H9 (cell line): ENCODE measurements at regions not wholly inside any gene's neighbourhood (a gene's known extent, or its start where the extent isn't known, plus 50 kb on each side); places are given as distances from the start of the nearest gene placed in this dataset.

Experiments
- DNase-seq: peaks from one replicate; pipeline ENCODE4 v3.0.0-alpha.2; 2017
- H2AFZ ChIP-seq: one replicate; pipeline ENCODE4 v1.6.1; 2013; ENCODE audit warnings: mild to moderate bottlenecking, low read length, control low read depth, moderate library complexity
- H2AK5ac ChIP-seq: 2 replicates; pipeline ENCODE4 v1.6.1; 2013; ENCODE audit warnings: low read length, control low read depth, mixed read lengths; ENCODE audit not compliant: insufficient read length
- H2BK120ac ChIP-seq: one replicate; pipeline ENCODE4 v1.6.1; 2013; ENCODE audit warnings: low read depth, mild to moderate bottlenecking, low read length, control low read depth, inconsistent platforms; ENCODE audit not compliant: poor library complexity, severe bottlenecking
- H2BK12ac ChIP-seq: 2 replicates; pipeline ENCODE4 v1.6.1; 2013; ENCODE audit warnings: low read length, control low read depth, mixed read lengths, low read depth; ENCODE audit not compliant: insufficient read length
- H2BK15ac ChIP-seq: 2 replicates; pipeline ENCODE4 v1.6.1; 2013; ENCODE audit warnings: low read depth, low read length, control low read depth
- H2BK20ac ChIP-seq: one replicate; pipeline ENCODE4 v1.6.1; 2013; ENCODE audit warnings: low read depth, mild to moderate bottlenecking, low read length, control low read depth, inconsistent platforms; ENCODE audit not compliant: poor library complexity, severe bottlenecking
- H2BK5ac ChIP-seq: 2 replicates; pipeline ENCODE4 v1.6.1; 2013; ENCODE audit warnings: low read length, control low read depth, mixed read lengths; ENCODE audit not compliant: insufficient read length
- H3K14ac ChIP-seq: 2 replicates; pipeline ENCODE4 v1.6.1; 2013; ENCODE audit warnings: low read length, control low read depth; ENCODE audit not compliant: insufficient read depth
- H3K18ac ChIP-seq: 2 replicates; pipeline ENCODE4 v1.6.1; 2013; ENCODE audit warnings: low read depth, mild to moderate bottlenecking, mixed read lengths, low read length, control low read depth; ENCODE audit not compliant: insufficient read length
- H3K23ac ChIP-seq: 2 replicates; pipeline ENCODE4 v1.6.1; 2013; ENCODE audit warnings: low read length, control low read depth, mixed read lengths, low read depth; ENCODE audit not compliant: insufficient read length
- H3K23me2 ChIP-seq: 2 replicates; pipeline ENCODE4 v1.6.1; 2013; ENCODE audit warnings: low read depth, mild to moderate bottlenecking, mixed read lengths, low read length, control low read depth; ENCODE audit not compliant: insufficient read length, poor library complexity, severe bottlenecking
- H3K27ac ChIP-seq: 2 replicates; pipeline ENCODE4 v1.5.1; 2013; ENCODE audit warnings: low read length, control low read depth, mixed read lengths, low read depth; ENCODE audit not compliant: insufficient read length
- H3K27me3 ChIP-seq: 2 replicates; pipeline ENCODE4 v1.6.1; 2013; ENCODE audit warnings: low read length, control low read depth, inconsistent platforms; ENCODE audit not compliant: insufficient read depth
- H3K4ac ChIP-seq: 2 replicates; pipeline ENCODE4 v1.6.1; 2013; ENCODE audit warnings: low read depth, mild to moderate bottlenecking, control low read depth, inconsistent platforms, low read length, moderate library complexity
- H3K4me1 ChIP-seq: 2 replicates; pipeline ENCODE4 v1.6.1; 2013; ENCODE audit warnings: low read length, control low read depth, inconsistent platforms; ENCODE audit not compliant: insufficient read depth
- H3K4me2 ChIP-seq: 2 replicates; pipeline ENCODE4 v1.6.1; 2013; ENCODE audit warnings: low read length, control low read depth, mixed read lengths; ENCODE audit not compliant: insufficient read length, insufficient read depth
- H3K56ac ChIP-seq: 2 replicates; pipeline ENCODE4 v1.6.1; 2013; ENCODE audit warnings: low read depth, mild to moderate bottlenecking, mixed read lengths, low read length, control low read depth; ENCODE audit not compliant: insufficient read length
- H3K79me1 ChIP-seq: 2 replicates; pipeline ENCODE4 v1.6.1; 2013; ENCODE audit warnings: low read depth, mild to moderate bottlenecking, moderate library complexity, low read length, control low read depth, inconsistent platforms; ENCODE audit not compliant: insufficient read depth, poor library complexity, severe bottlenecking
- H3K79me2 ChIP-seq: 2 replicates; pipeline ENCODE4 v1.6.1; 2013; ENCODE audit warnings: low read length, control low read depth, inconsistent platforms; ENCODE audit not compliant: insufficient read depth
- H3K9ac ChIP-seq: 2 replicates; pipeline ENCODE4 v1.6.1; 2013; ENCODE audit warnings: low read length, control low read depth, mixed read lengths; ENCODE audit not compliant: insufficient read length; ENCODE audit errors: extremely low read depth
- H3K9me3 ChIP-seq: one replicate; pipeline ENCODE4 v1.6.1; 2013; ENCODE audit warnings: low read depth, low read length, inconsistent platforms; ENCODE audit not compliant: control insufficient read depth
- H3T11ph ChIP-seq: one replicate; pipeline ENCODE4 v1.6.1; 2013; ENCODE audit warnings: mild to moderate bottlenecking, low read length, control low read depth, inconsistent platforms
- H4K20me1 ChIP-seq: one replicate; pipeline ENCODE4 v1.6.1; 2013; ENCODE audit not compliant: control insufficient read depth, insufficient read length, insufficient read depth
- H4K5ac ChIP-seq: 2 replicates; pipeline ENCODE4 v1.6.1; 2013; ENCODE audit warnings: low read depth, mild to moderate bottlenecking, mixed read lengths, low read length, control low read depth; ENCODE audit not compliant: insufficient read length
- H4K8ac ChIP-seq: replicated peaks from 2 replicates; pipeline ENCODE4 v1.6.1; 2013; ENCODE audit warnings: low read length, control low read depth, mixed read lengths, low read depth; ENCODE audit not compliant: insufficient read length
- H4K91ac ChIP-seq: 2 replicates; pipeline ENCODE4 v1.6.1; 2013; ENCODE audit warnings: low read depth, mild to moderate bottlenecking, moderate library complexity, mixed read lengths, low read length, control low read depth; ENCODE audit not compliant: insufficient read length
- H3K27ac Mint-ChIP-seq, 3 experiments: 2 replicates in 2 of 3; 3 replicates in 1 of 3; pipeline ENCODE4 v1.8.0; 2020 to 2021; ENCODE audit warnings: mixed read lengths in 3 of 3, mild to moderate bottlenecking in 1 of 3, moderate library complexity in 1 of 3
- H3K27me3 Mint-ChIP-seq: 2 replicates; pipeline ENCODE4 v1.8.0; 2021; ENCODE audit warnings: low read depth, mild to moderate bottlenecking, moderate library complexity, mixed read lengths
- H3K36me3 Mint-ChIP-seq, 3 experiments: 2 replicates in 2 of 3; 3 replicates in 1 of 3; pipeline ENCODE4 v1.8.0; 2020 to 2021; ENCODE audit warnings: low read depth in 3 of 3, mixed read lengths in 3 of 3; ENCODE audit not compliant: insufficient read depth in 1 of 3
- H3K4me1 Mint-ChIP-seq, 2 experiments: 2 replicates each; pipeline ENCODE4 v1.8.0; 2020; ENCODE audit warnings: mixed read lengths in 2 of 2
- H3K4me3 Mint-ChIP-seq, 2 experiments: 2 replicates in 1 of 2; 3 replicates in 1 of 2; pipeline ENCODE4 v1.8.0; 2020 to 2021; ENCODE audit warnings: mild to moderate bottlenecking in 2 of 2, mixed read lengths in 2 of 2, moderate library complexity in 1 of 2
- H3K9me3 Mint-ChIP-seq, 2 experiments: 2 replicates in 1 of 2; 3 replicates in 1 of 2; pipeline ENCODE4 v1.8.0; 2020; ENCODE audit warnings: mild to moderate bottlenecking in 2 of 2, mixed read lengths in 2 of 2, moderate library complexity in 1 of 2
- CTCF ChIP-seq: fragments of 200-600 bp; sonication (generic); conservative IDR thresholded peaks from 3 replicates; pipeline ENCODE4 v1.8.0; 2021; ENCODE audit warnings: antibody characterized with exemption, mild to moderate bottlenecking
- WGBS: extraction: QIAGEN DNeasy Blood & Tissue Kit; methylation state at CpG from one replicate; pipeline ENCODE4 v1.1.7; 2013; ENCODE audit warnings: missing lambda C conversion rate, low lambda C conversion rate, mixed read lengths; ENCODE audit not compliant: insufficient read length; ENCODE audit errors: extremely low coverage; 5-methylcytosine and 5-hydroxymethylcytosine counted together

GRCh38 chr17:77474292-77474988 lies 333.7 kb downstream of the SEC14L1 start:
- Histone ChIP-seq H2BK5ac (no peak overlapping the region), H2BK20ac (no peak overlapping the region), H4K20me1 (no peaks in the 10 kb centered on the region), H3K18ac (no peak overlapping the region), H2AK5ac (no peak overlapping the region), H4K5ac (no peak overlapping the region), H3K4me1 (peaks cover 30% of the 10 kb centered on the region), H3K9ac (no peak overlapping the region), H3K56ac (no peak overlapping the region), H3T11ph (no peak overlapping the region), H3K27me3 (no peaks in the 10 kb centered on the region), H3K27ac (no peak overlapping the region), H2BK12ac (no peak overlapping the region), H2AFZ (no peak overlapping the region), H4K91ac (no peak overlapping the region), H4K8ac (no peak overlapping the region), H3K9me3 (no peaks in the 10 kb centered on the region), H2BK120ac (no peak overlapping the region), H3K4ac (no peak overlapping the region), H2BK15ac (no peak overlapping the region), H3K14ac (no peak overlapping the region; the same call in 1 of the 2 replicates), H3K4me2 (no peak overlapping the region), H3K23ac (no peak overlapping the region), H3K79me2 (peaks cover 12% of the 10 kb centered on the region; the same call in 1 of the 2 replicates), H3K79me1 (peaks cover 5% of the 10 kb centered on the region), H3K23me2 (no peaks in the 10 kb centered on the region)
- Mint-ChIP-seq H3K4me1 (peaks cover 80 to 96% of the 10 kb centered on the region in 2 experiments), H3K4me3 (no peak overlapping the region; a peak in 1 of 5 replicates), H3K27me3 (no peaks in the 10 kb centered on the region), H3K36me3 (peaks cover 12 to 19% (median 18%) of the 10 kb centered on the region in 3 experiments), H3K27ac (peak overlapping the region in 2 of 3 experiments; percentile 80 to 97; a peak in 2 of 7 replicates), H3K9me3 (no peaks in the 10 kb centered on the region; a peak in 1 of 5 replicates)
- TF ChIP-seq CTCF: no peak
- DNase-seq: no peak
- WGBS: no CpG with 5 or more reads among the region's 12 CpGs
